ENCODE measurements at regions not wholly inside any gene's neighbourhood (a gene's known extent, or its start where the extent isn't known, plus 50 kb on each side); places are given as distances from the start of the nearest gene placed in this dataset.

DNA sequence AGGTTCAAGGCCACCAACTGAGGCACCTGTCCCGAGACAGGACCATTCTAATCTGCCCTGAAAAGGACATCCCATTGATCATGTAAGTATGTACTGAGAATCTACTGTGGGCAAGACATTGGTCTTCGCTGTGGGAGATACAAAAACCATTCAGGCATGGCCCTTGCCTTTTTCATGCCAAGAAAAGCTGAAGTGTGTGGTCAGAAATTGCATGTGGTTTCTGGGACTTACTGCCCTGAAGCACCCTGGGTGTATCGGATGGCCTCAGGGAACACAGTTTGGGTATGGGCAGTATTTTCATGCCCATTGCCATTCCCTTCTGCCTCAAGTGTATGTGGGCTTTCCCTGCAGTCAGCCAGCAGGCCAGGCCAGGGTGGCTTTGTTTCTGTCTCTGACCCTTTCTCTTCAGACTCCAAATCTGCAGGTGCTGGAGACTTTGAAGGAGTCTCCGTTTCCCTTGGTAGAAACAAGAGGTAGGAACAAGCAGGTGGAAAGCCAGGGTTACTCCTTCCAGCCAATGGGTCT lies 285.7 kb downstream of the ZEB1 start:
- no peak for DNase-seq

DNA sequence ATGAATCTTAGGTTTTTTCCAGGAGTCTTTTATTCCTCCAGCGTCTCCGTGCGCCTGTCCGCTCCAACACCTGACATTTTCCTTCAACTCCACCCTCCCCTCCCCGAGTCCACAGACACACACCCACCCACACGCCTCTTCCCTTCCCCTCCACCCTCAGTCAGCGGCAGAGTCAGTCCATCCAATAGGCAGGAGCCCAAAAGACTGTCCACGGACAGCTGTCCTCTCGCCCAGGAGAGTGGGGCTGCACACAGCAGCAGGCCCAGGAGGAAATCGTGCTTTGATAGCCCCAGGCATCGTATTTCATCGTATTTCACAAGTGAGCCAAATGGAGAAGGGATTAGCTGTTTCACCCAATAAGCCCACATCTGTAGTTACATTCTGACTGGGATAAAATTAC lies 285.1 kb downstream of the ZEB1 start:
- DNase-seq, result no peak

- DNase-seq, result peak; percentile 96
These were observed 284.4 kb downstream of the ZEB1 start for GRCh38 chr10:31603235-31604087.

DNA sequence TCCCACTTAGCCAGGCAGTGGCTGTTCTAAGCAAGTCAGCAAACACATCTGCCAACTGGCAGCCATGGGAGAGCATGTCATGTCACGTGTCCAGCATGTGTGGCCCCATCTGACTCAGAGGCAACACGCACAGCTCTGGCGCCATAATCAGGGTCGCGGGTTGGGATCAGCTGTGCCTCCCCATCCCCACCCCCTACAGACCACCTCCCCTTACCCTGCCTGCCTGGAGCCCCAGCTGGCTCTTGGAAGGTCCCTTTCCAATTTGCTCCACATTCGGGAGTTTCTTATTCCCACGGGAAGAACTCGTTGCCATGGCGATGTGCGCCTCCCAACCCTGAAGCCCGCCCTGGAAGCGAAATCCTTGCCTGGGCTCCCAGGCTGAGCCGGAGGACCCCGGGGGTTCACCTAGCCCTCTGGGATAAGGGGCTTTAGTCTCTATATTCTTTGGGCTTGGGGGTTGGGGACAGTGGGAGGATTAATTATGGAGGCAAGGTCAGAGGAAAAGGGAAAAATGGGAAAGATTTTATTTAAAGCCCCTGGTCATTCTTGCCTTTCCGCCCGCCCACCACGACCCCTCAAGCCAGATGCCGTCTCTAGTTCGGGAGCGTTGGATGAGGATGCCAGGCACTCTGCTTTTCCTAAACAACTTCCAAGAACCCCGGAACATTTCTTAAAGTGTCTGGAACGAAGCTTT lies 283.7 kb downstream of the ZEB1 start:
- peak; percentile 49 for DNase-seq

DNA sequence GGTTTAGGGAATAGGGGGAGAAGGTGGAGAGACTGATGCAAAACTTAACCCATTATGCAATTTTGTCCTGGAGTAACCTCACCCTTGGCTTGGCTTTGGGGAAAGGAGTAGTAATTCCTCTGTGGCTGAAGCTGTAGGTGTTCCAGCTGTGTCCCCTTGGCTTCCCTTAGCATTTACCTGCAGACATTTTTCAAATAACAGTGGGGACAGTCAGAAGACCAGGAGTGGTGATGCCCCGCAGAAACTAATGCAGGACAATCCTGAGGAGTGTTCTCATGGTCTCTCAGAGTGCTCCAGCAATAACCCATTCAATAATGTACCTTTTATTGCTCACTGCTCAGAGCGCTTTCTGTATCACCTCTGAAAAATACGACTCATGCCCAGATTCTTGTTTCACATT lies 282.1 kb downstream of the ZEB1 start:
- no peak for DNase-seq

DNA sequence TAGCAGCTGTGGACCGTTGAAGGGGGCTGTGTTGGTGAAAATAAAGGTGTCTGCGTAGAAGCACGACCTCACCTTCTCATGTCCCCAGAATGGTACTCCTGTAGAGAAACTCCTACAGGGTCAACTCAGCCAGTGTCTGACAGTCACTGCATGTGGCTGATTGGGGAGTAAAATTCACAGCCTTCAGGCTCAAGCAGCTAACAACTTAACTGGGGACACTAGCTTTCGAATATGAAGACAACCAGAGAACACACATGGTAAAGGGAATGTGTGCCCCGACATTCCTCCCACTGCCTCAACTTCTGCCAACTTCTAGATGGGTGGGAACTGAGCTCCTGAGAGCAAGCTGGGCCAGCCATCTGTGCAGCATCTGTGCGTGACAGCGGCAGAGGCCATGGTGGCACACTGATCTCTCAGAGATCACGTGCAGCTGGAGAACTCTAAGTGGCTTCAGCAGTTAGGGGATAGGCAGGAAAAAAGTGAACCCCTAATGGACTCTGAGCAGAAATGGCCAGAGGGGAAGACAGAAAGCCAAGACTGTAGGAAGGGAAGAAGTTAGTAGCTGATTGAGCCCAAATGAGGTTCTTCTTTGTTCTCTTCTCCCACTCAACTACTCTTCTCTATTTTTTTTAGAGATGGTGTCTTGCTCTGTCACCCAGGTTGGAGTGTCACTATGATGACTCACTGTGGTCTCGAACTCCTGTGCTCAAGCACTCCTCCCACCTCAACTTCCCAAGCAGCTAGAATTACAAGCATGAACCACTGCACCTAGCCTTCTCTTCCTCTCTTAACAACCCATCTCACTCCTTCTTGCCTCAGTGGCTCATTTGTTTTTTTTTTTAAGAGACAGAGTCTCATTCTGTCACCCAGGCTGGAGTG lies 280.8 kb downstream of the ZEB1 start:
- no peak for DNase-seq

- DNase-seq, result no peak
These were observed 277.7 kb downstream of the ZEB1 start for GRCh38 chr10:31596765-31597164.

- no peak for DNase-seq
These were observed 277.0 kb downstream of the ZEB1 start for GRCh38 chr10:31595992-31596391.

- DNase-seq, result no peak
These were observed 275.4 kb downstream of the ZEB1 start for GRCh38 chr10:31594347-31594873.

DNA sequence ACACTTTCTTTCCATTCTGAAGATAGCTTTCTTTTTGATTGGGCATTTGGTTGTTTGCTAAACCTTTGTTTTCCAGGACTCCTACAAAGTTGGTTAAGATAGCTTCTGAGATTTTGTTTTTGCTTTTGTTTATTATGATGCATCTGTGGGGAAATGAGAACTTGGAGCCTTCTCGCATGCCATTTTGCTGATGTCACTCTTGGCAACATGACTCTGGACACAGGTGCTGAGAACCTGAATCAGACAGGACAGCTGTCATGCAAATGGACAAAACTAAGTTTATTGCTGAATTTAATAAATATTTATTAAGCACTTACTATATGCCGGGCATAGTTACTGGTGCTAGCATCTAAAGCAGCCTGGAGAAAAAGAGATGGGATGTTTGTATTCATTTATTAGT lies 274.1 kb downstream of the ZEB1 start:
- no peak for DNase-seq

- no peak for DNase-seq
These were observed 272.6 kb downstream of the ZEB1 start for GRCh38 chr10:31591569-31591968.

DNA sequence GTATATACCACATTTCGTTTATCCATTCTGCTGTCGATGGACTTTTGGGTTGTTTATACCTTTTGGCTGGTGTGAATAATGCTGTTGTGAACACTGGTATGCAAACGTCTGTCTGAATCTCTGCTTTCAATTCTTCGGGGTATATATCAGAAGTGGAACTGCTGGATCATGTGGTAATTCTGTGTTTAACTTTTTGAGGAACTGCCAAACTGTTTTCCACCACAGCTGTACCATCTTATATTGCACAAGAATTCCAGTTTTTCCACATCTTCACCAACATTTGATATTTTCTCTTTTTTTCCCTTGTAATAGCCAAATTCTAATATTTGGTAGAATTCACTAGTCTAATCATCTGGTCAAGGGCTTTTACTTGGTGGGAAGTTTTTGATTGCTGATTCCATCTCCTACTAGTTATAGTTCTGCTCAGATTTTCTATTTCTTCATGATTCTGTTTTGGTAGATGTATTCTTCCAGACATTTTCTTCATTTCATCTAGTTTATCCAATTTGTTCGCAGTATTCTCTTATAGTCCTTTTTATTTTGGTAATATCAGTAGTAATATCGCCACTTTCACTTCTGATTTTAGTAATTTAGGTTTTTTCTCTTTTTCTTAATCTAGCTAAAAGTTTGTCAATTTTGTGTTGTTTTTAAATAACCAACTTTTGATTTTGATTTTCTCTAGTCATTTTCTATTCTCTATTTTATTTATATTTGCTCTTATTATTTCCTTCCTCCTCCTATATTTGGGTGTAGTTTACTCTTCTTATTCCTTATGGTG lies 271.2 kb downstream of the ZEB1 start:
- DNase-seq, result no peak

DNA sequence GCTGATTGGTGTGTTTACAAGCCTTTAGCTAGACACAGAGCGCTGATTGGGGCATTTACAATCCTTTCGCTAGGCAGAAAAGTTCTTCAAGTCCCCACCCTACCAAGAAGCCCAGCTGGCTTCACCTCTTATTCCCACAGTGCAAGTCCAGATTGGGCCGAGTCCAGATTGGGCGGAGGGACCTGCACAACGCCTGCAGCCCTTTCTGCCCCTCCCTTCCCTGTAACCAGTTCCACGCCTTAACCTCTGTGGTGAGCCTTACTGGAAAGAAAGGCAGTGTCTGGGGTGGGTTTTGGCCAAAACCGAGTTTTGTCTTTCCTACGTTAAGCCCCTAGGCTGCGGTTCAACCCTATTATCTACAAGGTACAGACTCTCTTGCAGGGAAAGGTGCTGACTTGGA lies 268.7 kb downstream of the ZEB1 start:
- no peak for DNase-seq

DNA sequence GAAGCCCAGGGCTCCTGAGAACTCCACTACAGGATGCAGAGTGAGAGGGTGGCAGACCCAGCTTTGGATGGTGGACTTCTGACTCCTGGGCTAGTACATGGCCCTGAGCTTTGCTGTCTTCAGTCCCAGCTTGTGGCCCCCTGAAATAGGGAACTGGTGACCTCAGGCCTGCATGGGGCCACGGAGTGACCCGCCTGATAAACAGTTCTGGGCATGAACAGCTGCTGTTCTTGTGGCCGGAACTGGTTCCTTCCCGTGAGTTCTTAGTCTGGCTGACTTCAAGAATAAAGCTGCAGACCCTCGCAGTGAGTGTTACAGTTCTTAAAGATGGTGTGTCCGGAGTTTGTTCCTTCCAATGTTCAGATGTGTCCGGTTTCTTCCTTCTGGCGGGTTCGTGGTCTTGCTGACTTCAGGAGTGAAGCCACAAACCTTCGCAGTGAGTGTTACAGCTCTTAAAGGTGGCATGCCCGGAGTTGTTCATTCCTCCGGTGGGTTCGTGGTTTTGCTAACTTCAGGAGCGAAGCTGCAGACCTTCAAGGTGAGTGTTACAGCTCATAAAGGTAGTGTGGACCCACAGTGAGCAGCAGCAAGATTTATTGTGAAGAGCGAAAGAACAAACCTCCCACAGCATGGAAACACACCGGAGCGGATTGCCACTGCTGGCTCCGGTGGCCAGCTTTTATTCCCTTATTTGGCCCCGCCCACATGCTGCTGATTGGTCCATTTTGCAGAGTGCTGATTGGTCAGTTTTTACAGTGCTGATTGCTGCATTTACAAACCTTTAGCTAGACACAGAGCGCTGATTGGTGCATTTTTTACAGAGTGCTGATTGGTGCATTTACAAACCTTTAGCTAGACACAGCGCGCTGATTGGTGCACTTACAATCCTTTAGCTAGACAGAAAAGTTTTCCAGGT lies 268.0 kb downstream of the ZEB1 start:
- DNase-seq, result no peak

DNA sequence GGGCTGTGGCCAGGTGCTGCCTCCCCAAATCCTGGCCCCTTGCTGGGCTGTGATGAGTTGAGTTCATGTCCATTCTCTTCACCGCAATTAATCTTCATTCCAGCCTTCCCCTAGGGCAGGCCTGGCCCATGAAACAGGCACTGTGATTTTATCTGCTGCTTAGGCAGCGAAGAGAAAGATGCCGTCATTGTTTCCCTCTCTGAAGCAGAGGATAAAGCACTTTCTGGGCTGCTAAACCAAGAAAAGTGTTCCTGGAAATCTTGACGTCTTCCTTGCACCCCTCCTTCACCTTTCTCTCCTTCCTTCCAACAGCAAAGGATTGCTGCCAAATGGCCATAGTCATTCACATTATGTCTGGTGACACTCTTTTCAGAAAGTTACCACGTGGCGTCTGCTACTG lies 265.9 kb downstream of the ZEB1 start:
- no peak for DNase-seq

- DNase-seq, result no peak
These were observed 265.1 kb downstream of the ZEB1 start for GRCh38 chr10:31584098-31584631.

DNA sequence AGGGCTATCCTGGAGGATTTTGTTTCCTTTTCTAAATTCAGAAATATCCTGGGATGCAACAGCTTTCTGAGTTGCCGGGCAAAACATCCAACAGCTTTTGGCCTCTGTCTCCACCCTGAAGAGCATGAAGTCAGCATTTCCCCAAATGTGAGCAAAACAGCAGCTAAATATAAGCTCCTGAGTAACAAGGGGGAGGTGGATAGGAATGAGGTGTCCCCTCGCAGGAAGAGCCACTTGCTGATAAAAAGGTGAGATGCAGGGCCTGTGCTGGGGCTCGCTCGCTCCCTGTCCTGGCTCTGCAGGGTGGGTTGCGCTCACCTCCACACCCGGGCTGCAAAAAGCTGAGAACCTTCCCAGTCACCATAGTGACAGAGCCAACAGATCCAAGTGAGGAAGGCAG lies 264.3 kb downstream of the ZEB1 start:
- DNase-seq, result no peak

DNA sequence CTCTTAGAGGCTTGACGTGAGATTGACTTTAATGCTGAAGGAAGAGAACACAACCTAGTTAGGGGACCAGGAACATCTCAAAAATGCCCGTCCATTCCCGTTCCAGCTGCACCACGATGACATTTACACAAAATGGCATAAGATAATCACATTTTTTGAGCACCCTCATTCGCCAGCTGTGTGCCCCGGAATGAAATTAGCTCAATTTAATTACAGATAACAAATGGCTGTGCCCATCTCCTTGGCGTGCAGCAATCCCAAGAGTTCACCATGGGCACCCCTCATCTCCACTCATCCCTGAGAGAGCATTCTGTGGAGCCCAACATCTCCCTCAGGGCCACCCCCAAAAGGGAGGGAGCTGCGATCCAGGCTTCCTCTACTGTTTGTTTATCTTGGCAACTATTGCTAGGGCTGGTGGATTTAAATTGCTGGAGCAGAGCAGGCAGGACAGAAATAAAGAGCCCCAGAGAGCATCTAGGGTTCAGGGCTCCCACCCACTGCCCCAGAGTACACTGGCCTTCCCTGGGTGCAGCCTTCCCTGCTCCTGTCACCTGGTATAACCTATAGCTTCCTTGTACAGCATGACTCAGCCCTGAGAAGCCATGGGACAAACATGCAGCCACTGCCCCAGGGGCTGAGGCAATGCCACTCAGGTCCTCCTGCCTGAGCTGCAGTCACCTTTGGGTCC lies 263.5 kb downstream of the ZEB1 start:
- peak; percentile 2 for DNase-seq

DNA sequence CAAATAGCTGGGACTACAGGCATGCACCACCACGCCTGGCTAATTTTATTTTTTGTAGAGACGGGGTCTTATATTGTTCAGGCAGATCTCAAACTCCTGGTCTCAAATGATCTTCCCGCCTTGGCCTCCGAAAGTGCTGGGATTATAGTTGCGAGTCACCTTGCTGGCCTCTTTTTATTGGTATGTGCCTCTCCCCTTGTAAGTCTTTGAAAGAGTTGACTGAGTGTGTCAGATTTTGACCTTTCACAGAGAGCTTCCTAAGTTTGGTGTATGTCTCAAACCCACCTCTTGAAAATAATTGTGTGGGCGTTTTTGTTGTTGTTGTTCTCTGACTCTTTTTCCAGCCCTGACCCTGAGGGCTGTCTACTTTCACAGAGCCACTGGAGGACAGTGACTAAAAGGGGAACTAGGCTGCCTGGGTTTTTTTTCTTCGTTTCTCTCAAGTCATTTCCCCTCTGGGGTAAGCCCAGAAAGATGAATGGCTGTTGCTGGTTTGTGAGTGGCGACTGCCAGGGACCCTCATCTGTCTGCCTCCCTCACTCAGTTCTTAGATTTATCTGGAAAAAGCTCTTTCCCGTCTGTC lies 262.8 kb downstream of the ZEB1 start:
- DNase-seq, result peak; percentile 5

- DNase-seq, result no peak
These were observed 261.6 kb downstream of the ZEB1 start for GRCh38 chr10:31580646-31581045.

Measured in T1000 (cell line).